ENCODE measurements at regions not wholly inside any gene's neighbourhood (a gene's known extent, or its start where the extent isn't known, plus 50 kb on each side); places are given as distances from the start of the nearest gene placed in this dataset.
A peak's percentile ranks its signal among the peaks of the same experiment; 100 is the strongest.

DNA sequence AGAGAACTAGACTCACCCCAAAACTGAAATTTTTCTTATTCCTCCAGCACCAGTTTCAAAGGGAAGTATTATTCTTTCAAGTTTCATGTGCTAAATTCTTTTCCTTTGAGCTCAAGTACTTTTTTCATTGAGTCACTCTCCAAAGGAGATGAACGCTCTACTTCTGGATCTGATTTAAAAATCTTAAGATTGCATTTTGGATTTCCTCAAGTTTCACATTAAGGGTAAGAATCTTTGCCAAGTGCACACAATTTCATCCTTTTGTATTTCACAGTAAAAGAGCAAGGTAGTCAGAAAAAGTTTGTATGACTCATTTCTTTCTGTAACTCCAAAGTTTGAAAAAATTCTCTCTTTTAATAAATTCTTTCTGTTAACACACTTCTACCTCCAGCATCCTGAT, 435.5 kb downstream of the RAB38 start:
- H3K27ac ChIP-seq, result no peak overlapping the region
- in situ Hi-C loops (cut with HindIII; ENCODE audit: low pct_ligation_motif_present, low sequenced_read_pairs), result no loop called here

DNA sequence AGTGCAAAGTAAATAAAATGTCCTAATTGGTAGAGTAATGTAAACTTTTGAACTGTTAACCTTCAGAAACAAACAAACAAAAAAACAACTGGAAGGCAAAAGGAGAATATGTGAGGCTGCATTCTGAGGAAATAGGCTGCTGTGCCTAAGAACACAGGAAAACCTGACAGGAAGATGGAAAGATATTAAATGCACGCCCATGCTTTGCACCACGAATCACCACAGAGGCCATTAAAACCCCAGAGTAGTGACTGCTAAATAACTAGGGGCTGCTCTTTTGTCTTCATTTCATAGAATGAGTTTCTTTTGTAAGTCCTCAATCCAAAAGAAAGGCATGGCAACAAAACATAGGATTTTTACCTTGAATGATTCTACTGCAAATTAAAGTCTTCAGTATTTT, 436.0 kb downstream of the RAB38 start:
- Histone ChIP-seq H3K36me3 (replicated peaks) (no peaks in the 10 kb centered on the region), H3K27me3 (replicated peaks) (no peaks in the 10 kb centered on the region), H3K4me3 (ENCODE audit: low read depth, low read length) (no peak overlapping the region), H3K27ac (no peak overlapping the region)
- TF ChIP-seq, protein P1, sequence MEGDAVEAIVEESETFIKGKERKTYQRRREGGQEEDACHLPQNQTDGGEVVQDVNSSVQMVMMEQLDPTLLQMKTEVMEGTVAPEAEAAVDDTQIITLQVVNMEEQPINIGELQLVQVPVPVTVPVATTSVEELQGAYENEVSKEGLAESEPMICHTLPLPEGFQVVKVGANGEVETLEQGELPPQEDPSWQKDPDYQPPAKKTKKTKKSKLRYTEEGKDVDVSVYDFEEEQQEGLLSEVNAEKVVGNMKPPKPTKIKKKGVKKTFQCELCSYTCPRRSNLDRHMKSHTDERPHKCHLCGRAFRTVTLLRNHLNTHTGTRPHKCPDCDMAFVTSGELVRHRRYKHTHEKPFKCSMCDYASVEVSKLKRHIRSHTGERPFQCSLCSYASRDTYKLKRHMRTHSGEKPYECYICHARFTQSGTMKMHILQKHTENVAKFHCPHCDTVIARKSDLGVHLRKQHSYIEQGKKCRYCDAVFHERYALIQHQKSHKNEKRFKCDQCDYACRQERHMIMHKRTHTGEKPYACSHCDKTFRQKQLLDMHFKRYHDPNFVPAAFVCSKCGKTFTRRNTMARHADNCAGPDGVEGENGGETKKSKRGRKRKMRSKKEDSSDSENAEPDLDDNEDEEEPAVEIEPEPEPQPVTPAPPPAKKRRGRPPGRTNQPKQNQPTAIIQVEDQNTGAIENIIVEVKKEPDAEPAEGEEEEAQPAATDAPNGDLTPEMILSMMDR (IDR thresholded peaks at IDR 0.05; ENCODE audit: low read depth, low read length, missing control alignments), result no peak
- in situ Hi-C loops (cut with HindIII; ENCODE audit: low pct_ligation_motif_present, low sequenced_read_pairs), result no loop called here
- no peak for DNase-seq

More for the DNA sequence above, 435.5 kb downstream of the RAB38 start:
- TF ChIP-seq, protein P1 (IDR thresholded peaks at IDR 0.05; ENCODE audit: low read depth, low read length, missing control alignments), result no peak
- Histone ChIP-seq H3K4me3 (ENCODE audit: low read depth, low read length) (no peak overlapping the region), H3K36me3 (replicated peaks) (no peaks in the 10 kb centered on the region), H3K27me3 (replicated peaks) (no peaks in the 10 kb centered on the region)
- DNase-seq, result no peak

DNA sequence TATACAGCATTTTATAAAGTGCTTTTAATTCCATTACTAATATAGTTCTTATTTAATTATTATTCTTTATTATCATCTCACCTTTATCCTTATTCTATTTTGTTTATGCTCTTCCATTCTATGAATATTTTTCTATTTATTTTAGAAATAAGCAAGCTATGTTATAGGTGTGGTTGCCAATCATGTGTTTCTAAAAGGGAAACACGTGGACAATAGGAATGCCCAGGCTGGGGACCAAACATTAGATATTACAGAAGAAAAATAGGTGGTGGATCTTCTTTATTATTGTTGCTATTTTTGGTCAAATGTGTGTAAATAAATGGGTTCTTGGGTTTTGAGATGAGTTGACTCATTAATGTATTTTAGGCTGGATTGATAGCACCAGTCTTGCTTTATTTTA, 438.3 kb downstream of the RAB38 start:
- Histone ChIP-seq H3K27ac (no peak overlapping the region), H3K27me3 (replicated peaks) (no peaks in the 10 kb centered on the region), H3K36me3 (replicated peaks) (no peaks in the 10 kb centered on the region), H3K4me3 (ENCODE audit: low read depth, low read length) (no peak overlapping the region)
- in situ Hi-C loops (cut with HindIII; ENCODE audit: low pct_ligation_motif_present, low sequenced_read_pairs), result no loop called here
- no peak for DNase-seq
- TF ChIP-seq, protein P1 (IDR thresholded peaks at IDR 0.05; ENCODE audit: low read depth, low read length, missing control alignments), result no peak

DNA sequence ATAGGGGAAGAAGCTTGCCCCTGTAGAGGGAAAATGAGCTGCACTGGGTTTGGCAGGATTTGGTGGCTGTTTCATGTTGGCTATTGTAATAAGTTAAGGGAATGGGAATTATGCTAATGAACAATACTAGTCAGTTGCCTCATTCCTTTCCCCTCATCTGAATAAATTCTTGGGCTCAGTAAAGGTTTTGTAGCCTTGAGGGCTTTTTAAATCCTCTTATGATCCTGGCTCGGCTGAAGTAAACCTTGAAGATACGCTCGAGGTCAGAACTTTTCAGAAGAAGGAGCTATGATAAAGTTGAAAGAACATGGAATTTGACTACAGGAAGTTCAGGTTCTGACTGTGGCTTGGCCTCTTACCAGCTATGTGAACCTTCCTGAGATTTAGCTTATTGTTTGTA, 448.7 kb downstream of the RAB38 start:
- H3K4me3 ChIP-seq (ENCODE audit: low read depth, low read length), result no peak overlapping the region
- in situ Hi-C loops (cut with HindIII; ENCODE audit: low pct_ligation_motif_present, low sequenced_read_pairs), result no loop called here
- no peak overlapping the region for H3K27ac ChIP-seq
- H3K27me3 ChIP-seq (replicated peaks), result no peaks in the 10 kb centered on the region
- no peaks in the 10 kb centered on the region for H3K36me3 ChIP-seq (replicated peaks)
- DNase-seq, result no peak
- TF ChIP-seq, protein P1 (IDR thresholded peaks at IDR 0.05; ENCODE audit: low read depth, low read length, missing control alignments), result no peak

DNA sequence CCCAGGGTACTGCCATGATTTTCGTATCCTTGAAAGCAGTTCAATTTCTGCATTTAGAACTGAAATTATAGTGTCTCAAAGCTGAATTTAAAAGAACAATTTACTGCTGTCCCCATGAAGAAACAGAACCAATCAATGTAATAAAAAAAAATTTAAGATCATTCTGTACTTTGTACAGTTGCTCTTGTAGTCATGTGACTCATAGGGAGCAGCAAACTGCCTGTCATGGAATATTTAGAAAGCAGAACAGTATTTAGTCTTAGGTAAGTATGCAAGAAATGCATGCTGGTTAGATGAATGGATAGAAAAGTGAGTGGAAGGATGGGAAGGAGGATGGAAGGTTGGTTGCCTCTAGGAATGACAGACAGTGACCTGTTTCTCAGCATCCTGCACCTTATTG, 450.9 kb downstream of the RAB38 start:
- TF ChIP-seq, protein P1 (IDR thresholded peaks at IDR 0.05; ENCODE audit: low read depth, low read length, missing control alignments), result no peak
- in situ Hi-C loops (cut with HindIII; ENCODE audit: low pct_ligation_motif_present, low sequenced_read_pairs), result no loop called here
- H3K4me3 ChIP-seq (ENCODE audit: low read depth, low read length), result no peak overlapping the region
- DNase-seq, result no peak
- no peak overlapping the region for H3K27ac ChIP-seq
- no peaks in the 10 kb centered on the region for H3K27me3 ChIP-seq (replicated peaks)
- no peaks in the 10 kb centered on the region for H3K36me3 ChIP-seq (replicated peaks)

DNA sequence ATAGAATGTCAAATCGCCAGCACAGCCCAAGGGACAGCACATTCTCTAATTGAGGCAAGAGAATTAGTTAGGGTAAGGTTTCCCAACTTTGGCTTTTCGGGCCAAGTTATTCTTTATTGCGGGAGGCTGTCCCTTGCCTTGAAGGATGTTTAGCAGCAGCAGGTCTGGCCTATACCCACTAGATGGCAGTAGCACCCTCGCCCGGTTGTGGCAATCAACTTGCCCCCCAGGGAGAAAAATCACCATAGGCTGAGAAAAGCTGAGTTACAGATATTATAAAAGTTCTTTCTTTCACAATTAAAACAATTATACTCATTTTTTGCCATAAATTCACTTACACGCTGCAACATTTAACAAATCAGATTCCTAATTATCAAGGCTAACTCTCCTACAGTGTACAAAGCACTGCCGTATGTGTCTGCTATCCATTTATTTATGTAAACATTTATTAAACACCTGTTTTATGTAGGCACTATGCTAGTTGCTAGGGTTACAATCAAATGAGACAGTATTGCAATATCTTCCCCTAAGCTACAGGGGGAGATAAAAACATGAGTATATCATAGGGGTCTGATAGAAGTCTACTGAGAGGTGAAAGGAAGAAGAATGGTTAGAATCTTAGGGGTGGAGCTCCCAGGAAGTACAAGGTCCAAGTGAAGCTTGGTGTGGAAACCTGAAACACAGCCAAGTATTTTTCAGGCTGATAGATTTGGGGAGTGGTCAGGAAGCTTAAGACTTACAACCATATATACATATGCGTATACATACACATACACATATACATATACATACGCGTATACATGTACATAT, 452.3 kb downstream of the RAB38 start:
- in situ Hi-C loops (cut with HindIII; ENCODE audit: low pct_ligation_motif_present, low sequenced_read_pairs), result no loop called here
- Histone ChIP-seq H3K27ac (no peak overlapping the region), H3K36me3 (replicated peaks) (no peaks in the 10 kb centered on the region), H3K4me3 (ENCODE audit: low read depth, low read length) (no peak overlapping the region), H3K27me3 (replicated peaks) (no peaks in the 10 kb centered on the region)
- peak; percentile 7 for DNase-seq
- TF ChIP-seq, protein P1 (IDR thresholded peaks at IDR 0.05; ENCODE audit: low read depth, low read length, missing control alignments), result peak; percentile 88
